A673 (cell line): ENCODE measurements at regions not wholly inside any gene's neighbourhood (a gene's known extent, or its start where the extent isn't known, plus 50 kb on each side); places are given as distances from the start of the nearest gene placed in this dataset.

Experiments
- EZH2 ChIP-seq: fragments of 200-600 bp; sonication (generic); IDR thresholded peaks from 2 replicates; pipeline ENCODE4 v1.6.1; 2017; ENCODE audit warnings: borderline replicate concordance, low read depth, mild to moderate bottlenecking, mixed read lengths, antibody characterized with exemption, low read length; ENCODE audit not compliant: poor library complexity, severe bottlenecking
- TF ChIP-seq, protein P1 (sequence below): fragments of 300-800, 200-600 bp; sonication (generic); conservative IDR thresholded peaks from 2 replicates; pipeline ENCODE4 v1.5.1; 2017; ENCODE audit warnings: low read depth, mild to moderate bottlenecking, antibody characterized with exemption, low read length, moderate library complexity, mixed read lengths

DNA sequence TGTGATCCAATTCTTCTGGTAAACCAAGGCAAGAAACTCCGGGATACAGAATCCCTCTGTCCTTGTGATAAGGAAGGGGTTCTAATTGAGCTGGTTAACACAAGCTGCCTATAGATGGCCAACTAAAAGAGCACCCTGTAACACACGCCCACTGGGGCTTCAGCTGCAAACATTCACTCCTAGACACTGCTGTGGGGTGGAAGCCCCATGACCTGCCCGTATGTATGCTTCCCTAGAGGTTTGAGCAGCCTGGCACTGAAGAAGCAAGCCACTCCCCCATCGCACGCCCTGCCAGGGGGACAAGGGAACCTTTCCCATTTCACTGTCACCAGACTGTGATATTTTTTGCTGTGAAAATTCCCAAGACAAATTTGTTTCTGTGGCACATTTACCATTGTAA, 516.9 kb upstream of the GOLIM4 start:
- TF ChIP-seq, protein P1, sequence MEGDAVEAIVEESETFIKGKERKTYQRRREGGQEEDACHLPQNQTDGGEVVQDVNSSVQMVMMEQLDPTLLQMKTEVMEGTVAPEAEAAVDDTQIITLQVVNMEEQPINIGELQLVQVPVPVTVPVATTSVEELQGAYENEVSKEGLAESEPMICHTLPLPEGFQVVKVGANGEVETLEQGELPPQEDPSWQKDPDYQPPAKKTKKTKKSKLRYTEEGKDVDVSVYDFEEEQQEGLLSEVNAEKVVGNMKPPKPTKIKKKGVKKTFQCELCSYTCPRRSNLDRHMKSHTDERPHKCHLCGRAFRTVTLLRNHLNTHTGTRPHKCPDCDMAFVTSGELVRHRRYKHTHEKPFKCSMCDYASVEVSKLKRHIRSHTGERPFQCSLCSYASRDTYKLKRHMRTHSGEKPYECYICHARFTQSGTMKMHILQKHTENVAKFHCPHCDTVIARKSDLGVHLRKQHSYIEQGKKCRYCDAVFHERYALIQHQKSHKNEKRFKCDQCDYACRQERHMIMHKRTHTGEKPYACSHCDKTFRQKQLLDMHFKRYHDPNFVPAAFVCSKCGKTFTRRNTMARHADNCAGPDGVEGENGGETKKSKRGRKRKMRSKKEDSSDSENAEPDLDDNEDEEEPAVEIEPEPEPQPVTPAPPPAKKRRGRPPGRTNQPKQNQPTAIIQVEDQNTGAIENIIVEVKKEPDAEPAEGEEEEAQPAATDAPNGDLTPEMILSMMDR, result no peak
- no peak for TF ChIP-seq EZH2
